Kidney tubule cell (primary cell): ENCODE measurements at regions not wholly inside any gene's neighbourhood (a gene's known extent, or its start where the extent isn't known, plus 50 kb on each side); places are given as distances from the start of the nearest gene placed in this dataset.
"Not testable (repeated sequence)": the region's sequence is repeated elsewhere in the genome, so short reads cannot be mapped to it uniquely, and the experiment has no call there.

ENCODE experiments used
- DNase-seq: peaks from one replicate; pipeline ENCODE4 v3.0.0-alpha.2; 2018; ENCODE audit warnings: low spot score

DNA sequence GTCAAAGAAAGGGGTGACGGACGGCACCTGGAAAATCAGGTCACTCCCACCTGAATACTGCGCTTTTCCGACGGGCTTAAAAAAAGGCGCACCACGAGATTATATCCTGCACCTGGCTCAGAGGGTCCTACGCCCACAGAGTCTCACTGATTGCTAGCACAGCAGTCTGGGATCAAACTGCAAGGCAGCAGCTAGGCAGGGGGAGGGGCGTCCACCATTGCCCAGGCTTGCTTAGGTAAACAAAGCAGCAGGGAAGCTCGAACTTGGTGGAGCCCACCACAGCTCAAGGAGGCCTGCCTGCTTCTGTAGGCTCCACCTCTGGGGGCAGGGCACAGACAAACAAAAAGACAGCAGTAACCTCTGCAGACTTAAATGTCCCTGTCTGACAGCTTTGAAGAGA lies 277.3 kb upstream of the ST8SIA4 start:
- DNase-seq: not testable (repeated sequence)

DNA sequence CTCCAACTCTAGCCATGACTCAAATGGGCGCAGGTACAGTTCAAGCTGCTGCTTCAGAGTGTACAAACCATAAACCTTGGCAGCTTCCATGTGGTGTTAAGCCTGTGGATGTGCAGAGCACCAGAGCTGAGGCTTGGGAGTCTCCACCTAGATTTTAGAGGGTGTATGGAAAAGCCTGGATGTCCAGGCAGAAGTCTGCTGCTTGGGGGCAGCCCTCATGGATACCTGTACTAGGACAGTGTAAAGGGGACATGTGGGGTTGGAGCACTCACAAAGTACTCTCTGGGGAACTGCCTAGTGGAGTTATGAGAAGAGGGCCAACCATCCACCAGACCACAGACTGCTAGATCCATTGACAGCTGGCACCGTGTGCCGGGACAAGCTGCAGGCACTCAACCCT lies 273.5 kb upstream of the ST8SIA4 start:
- DNase-seq: no peak

DNA sequence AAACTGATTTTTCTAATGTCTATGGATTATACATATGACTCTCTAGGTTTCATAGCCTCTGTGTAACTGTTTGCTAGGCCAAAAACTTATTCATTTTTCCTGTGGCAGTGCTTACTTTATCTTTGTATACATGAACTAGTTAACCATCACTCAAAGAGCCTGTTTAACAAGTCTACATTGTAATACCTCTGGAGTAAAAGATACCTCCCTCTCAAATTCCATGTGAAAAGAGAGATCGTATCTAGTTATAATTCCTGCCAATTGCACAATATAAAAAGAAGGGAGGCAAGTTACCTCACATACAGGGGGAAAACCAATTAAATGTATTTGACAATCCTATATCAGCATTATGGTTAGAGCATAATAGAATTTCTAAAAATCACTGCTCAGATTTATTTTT lies 271.9 kb upstream of the ST8SIA4 start:
- no peak for DNase-seq

DNA sequence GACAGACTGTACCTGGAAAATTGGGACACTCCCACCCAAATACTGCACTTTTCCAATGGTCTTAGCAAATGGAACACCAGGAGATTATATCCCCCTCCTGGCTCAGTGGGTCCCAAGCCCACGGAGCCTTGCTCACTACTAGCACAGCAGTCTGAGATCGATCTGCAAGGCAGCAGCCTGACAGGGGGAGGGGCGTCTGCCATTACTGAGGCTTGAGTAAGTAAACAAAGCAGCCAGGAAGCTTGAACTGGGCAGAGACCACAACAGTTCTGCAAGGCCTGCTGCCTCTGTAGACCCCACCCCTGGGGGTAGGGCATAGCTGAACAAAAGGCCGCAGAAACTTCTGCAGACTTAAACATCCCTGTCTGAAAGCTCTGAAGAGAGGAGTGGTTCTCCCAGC lies 260.0 kb upstream of the ST8SIA4 start:
- DNase-seq: no peak

DNA sequence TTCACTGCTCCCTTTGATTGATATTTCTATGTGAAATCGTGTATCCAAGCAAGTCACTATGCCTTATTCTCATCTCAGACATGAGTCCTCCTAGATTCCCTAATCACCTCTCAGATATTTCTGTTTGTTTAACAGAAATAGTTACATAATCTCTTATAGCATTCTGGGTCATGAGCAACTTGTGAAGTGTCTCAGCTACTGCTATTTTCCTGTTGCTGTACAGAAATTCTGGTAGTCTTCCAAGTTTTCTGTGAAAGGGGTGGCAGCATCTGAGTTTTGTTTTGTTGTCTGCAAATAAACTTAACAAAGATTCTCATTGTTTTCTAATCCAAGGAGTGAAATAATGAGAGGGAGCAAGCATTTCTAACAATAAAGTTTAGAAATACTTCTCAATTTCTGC lies 256.9 kb upstream of the ST8SIA4 start:
- DNase-seq: no peak

DNA sequence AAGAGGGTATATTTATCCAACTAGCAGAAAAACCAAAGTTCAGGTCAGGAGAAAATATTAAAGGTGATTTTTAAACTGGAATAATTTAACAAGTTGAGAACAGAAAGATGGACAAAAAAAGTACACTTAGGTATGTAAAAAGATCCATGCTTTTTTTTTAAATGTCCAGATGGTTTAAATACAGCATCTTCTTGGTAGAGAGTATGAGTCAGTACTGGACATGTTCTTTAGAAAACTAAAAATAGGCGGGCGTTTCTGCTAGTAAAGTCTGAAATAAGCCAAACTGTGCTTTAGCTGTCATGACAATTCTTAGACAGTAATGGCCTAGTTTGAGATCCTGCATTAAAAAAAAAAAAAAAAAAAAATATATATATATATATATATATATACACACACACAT lies 255.9 kb upstream of the ST8SIA4 start:
- no peak for DNase-seq

DNA sequence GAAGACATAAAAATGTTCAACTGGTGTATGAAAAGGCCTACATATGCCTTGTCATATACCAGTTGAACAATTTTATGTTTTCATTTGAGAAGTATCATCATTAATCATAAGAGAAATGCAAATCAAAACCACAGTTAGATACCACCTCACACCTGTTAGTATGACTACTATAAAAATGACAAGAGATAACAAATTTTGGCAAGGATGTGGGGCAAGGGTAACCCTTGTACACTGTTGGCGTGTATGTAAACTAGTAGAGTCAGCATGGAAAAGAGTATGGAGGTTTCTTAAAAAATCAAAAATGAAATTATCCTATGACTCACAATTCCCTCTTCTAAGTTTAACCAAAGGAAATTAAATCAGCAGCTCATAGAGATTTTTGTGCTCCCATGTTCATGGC lies 250.4 kb upstream of the ST8SIA4 start:
- DNase-seq: no peak

DNA sequence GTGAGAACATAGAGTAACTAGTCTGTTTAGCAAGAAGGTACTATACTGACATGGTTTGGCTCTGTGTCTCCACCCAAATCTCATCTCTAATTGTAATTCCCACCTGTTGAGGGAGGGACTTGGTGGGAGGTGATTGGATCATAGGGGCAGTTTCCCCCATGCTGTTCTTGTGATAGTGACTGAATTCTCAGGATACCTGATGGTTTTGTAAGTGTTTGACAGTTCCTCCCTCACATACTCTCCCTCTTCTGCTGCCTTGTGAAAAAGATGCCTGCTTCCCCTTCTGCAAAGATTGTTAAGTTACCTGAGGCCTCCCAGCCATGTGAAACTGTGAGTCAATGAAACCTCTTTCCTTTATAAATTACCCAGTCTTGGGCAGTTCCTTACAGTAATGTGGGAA lies 240.4 kb upstream of the ST8SIA4 start:
- no peak for DNase-seq

DNA sequence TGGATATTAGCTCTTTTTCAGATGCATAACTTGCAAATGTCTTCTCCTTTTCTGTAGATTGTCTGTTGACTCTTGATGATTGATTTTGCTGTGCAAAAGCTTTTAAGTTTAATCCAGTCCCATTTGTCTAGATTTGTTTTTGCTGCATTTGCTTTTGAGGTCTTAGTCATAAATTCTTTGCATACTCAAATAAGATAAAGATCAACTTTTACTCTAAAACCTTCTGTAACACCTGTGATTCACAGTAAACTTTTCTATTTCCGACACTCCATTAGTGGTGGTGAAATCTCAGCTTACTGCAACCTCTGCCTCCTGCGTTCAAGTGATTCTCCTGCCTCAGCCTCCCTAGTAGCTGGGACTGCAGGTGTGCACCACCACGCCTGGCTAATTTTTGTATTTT lies 239.0 kb upstream of the ST8SIA4 start:
- no peak for DNase-seq

DNA sequence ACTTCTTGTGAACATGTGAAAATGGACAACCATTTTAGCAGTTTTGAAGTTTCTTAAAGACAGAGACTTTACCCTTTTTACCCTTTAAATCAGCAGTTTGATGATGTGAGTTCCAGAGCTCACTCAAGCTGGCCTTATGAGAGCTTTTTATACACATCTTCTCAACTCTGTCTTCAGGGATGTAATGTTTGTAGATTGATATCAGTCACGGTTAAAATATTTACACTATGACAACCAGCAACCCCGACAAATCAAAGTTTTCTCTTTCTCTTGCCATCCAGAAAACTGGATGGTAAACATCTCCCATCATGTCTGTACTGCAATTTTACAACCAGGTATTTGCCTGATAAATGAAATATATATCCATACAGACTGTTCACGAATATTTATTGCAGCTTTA lies 233.4 kb upstream of the ST8SIA4 start:
- DNase-seq: no peak

DNA sequence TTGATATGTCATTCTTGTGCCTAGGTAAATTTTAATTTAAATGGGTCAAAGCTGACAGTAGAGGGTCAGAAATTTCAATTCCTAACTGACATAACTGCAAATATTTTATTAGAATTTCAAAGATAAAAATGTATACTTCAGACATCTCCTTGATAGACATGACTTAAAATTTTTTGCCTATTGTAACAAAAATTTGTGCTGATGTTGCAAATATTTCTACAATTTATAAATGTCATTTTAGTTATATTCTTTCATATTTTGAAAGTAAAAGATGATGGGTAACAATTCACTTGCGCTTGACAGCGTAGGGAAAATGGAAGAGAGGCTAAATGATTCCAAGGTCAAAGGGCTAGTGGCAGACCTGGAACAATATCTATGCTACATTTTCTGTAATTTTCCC lies 220.3 kb upstream of the ST8SIA4 start:
- no peak for DNase-seq

DNA sequence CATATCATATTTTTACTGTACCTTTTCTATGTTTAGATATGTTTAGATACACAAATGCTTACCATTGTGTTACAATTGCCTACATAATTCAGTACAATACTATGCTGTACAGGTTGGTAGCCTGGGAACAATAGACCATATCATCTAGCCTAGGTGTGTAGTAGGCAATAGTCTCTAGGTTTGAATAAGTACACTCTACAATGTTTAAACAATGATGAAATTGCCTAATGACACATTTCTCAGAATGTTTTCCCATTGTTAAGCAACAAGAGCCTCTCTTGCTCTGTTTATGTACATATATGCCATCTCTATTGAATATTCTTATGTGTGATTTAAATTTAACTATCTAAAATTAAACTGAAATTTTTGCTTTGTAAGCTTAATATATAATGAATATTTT lies 209.6 kb upstream of the ST8SIA4 start:
- DNase-seq: no peak

DNA sequence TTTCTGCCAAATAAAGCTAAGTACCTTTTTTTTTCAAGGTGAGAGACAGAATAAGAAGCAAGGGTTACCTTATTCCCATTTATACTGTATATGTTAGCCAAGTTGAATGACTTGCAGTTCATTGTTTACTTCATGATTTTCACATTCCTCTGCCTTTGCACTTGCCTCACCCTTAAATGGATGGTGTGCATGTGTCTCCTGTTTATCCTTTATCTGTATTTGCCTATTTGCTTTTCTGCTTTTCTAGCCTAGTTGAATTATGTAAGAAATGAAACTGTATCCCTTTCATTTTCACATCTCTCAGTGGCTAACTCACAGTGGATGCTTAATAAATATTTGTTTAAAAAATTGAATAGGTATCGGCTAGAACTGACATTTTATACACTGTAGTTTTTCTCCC lies 200.8 kb upstream of the ST8SIA4 start:
- DNase-seq: no peak

DNA sequence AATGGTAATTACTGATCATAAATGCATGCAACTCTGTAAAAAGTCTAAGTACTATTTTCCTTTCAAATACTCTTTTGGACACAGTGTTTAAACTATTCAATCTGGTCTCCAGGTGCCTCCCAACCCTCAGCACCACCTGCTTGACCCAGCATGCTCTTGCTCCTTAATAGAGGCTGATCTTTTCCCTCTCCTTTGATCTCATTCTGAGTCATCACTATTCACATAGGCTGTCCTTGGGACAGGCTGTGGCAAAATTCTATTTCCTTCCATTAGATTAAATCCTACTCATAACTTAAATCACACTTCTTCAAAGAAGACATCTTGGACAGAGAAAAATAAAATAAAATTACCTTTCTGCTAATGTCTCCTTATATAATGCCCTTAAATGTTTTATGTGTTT lies 199.4 kb upstream of the ST8SIA4 start:
- DNase-seq: peak; percentile 42

DNA sequence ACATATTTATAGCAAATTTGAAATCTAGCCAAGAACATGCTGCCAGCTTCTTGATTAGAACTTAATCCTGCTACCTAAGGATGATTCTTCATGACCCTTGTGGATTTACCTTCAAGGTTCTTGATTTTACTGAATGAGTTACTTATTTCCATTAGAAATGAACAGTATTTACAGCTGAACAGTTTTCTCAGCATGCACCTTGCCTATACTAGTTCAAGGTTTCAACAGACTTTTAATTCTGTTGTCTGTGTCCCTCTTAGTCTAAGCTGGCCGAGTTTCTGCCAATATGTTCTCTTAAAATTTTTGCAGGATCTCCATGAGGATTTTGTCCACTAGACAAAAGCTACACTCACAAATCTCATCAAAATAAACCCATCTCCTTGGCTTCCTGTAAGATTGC lies 188.8 kb upstream of the ST8SIA4 start:
- DNase-seq: no peak

DNA sequence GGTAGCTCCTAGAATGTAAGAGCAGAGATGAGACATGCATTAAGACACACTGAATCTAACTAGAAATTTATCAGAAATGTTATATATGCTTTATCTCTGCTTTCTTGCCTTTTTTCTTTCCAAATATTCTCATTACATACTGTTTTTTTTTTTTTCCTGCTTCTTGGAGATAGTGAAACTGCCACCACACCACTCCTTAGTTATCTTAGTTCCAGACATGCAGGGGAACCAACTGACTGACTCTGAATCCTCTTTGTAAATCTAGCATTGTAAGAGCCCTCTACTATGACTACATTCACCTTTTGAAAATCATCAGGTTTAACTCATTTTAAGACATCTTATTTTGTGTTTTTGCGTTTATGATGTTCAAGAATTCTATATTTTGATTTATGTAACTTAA lies 181.3 kb upstream of the ST8SIA4 start:
- DNase-seq: no peak

DNA sequence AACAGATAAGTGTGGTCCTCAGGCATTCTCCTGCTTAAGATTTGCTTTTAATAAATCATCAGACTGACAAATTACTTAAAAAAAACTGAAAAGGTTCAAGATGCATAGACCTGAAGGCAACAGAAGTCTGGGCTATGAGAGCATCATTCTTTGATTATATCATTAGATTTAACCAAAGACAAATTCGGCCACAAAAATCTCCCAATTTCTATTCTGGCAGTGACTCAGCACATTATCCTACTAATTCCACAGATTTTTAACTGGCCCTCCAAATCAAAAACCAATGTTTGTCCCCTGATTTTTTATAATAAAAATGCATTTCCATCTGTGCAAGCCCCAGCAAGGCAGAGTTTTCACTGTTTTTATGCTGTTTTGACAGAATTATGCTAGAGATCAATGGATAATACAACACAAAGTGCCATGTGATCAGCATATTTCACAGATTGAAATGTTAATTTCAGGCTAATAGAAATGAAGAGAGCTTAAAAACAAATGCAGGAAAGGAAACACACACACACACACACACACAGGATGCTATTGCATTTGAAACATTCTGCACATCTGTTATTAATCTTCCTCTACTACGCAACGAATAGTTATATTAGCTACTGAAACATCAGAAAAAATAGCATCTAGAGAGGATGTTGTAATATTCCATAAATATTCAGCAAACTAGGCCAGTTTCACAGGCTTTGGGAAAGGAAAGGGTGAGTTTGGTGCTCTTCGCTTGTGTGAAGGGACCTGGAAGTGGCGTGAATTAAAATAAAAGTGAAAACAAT lies 177.6 kb upstream of the ST8SIA4 start:
- no peak for DNase-seq

DNA sequence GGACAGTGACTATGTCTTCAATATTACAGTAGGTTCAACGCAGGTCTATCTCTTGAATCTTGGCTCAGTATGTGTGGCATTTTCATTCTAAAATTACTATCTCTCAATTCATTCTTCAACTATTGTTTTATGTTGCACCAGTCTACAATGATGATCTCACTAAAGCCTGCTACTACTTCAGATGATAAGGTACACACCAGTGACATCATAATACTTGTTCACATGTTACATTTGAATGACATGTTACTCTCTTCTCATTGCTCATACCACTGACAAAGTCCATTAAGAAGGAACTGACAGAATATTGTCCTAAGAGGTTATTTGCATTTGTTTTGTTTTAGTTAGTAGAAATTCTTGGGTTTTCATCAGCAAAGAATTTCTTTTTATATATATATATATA lies 165.2 kb upstream of the ST8SIA4 start:
- DNase-seq: no peak

DNA sequence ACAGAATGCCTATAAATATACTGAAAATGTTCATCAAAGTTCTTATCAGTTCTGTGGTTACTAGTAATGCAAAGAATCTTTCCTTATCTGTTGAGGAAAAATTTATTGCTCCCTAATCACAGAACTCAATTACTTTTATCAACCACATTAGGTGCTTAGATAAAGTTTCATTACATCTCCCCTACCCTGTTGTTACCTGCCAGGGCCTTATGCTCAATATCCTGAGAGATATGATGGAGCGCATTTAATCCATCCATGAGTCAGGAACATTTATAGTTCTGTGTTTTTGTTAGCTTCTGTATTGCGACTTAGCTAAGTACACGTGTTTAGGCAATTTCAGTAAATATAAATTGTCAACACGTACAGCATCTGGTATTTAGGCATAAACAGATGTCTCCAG lies 164.3 kb upstream of the ST8SIA4 start:
- no peak for DNase-seq

DNA sequence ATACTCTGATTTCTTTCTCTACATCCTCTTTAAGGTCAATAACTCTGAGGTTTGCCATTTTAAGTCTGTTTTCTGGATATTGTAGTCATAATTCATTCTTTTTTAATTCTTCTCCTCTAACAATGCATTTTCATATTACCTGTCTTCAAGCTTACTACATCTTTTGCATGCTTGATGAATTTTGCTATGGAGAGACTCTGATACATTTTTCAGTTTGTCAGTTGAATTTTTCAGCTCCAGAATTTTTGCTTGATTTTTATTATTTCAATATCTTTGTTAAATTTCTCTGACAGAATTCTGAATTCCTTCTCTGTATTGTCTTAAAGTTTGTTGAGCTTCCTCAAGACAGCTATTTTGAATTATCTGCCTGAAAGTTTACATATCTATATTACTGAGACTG lies 159.8 kb upstream of the ST8SIA4 start:
- DNase-seq: no peak

DNA sequence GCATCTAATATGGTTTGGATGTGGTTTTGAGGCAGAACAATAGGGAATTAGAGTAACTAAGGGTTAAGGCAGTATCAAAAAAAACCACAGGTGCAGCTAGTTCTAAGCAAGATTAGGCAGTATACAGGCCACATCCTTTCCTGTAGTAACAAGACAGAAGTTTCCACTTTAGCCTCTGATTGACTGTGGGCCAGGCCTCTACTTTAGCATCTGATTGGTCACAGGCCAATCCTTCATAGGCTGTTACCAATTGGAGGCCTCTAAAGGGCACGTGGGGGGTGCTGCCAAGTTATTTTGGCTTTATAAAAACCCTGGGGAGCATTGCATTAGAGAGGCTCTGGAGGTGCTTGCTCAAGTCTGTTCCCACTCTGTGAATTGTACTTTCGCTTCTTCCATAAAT lies 144.1 kb upstream of the ST8SIA4 start:
- no peak for DNase-seq

DNA sequence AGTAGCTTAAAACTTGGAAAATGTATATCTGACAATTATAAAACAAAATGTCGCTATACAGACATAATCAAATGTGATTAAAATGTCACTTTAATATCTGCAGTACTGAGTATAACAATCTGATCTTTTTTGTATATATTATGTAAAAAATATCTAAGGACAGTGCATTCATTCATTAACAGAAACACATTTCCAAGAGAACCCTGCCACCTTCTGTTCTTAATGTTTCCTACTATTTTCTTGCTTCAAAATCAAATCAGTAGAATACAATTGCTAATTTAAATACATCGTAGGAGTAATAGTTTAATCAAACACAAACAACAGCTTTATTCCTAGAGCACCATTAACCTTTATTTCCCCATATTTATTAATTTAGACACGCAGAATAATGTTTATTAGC lies 142.6 kb upstream of the ST8SIA4 start:
- DNase-seq: no peak

DNA sequence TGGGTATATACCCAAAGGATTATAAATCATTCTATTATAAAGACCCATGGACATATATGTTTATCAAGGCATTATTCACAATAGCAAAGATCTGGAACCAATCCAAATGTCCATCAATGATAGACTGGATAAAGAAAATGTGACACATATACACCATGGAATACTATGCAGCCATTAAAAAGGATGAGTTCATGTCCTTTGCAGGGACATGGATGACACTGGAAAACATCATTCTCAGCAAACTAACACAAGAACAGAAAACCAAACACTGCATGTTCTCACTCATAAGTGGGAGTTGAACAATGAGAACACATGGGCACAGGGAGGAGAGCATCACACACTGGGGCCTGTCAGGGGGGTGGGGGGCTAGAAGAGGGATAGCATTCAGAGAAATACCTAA lies 136.9 kb upstream of the ST8SIA4 start:
- DNase-seq: not testable (repeated sequence)

DNA sequence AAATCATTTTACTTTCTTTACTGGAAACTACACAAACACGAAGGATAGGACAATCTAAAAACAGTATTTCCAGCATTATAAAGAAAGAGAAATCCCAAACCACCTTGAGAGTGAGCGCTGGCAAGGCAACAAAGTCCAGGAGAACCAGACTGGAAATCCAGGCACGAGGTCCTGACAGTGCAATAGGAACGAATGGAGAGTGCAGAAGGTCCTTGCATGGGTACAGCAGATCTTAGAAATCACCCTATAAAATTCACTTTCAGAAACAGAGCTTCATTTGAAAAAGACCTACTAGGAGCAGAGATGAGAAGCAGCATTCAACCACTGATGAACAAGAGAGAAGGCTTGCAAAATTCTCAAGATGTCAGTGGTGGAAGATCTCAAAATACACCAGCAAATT lies 133.7 kb upstream of the ST8SIA4 start:
- DNase-seq: no peak

DNA sequence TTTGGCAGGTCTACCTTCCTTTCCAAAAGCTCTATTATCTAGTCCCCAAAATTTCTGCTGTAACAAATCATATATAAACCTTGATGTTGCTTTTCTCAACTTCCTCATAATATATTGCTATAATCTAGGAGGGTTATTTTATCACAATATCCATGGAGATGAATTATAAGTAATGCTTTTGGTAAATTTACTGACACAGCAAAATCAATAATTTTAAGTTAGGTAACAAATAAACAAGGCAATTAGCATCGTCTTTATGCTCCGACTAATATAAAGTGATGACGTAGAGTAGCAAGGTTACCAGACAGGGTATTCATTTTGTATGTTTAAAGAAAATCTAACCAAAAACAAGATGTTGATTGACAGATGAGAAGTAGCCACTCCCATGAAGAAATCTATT lies 132.3 kb upstream of the ST8SIA4 start:
- no peak for DNase-seq
